HepG2 (cell line): ENCODE measurements at regions not wholly inside any gene's neighbourhood (a gene's known extent, or its start where the extent isn't known, plus 50 kb on each side); places are given as distances from the start of the nearest gene placed in this dataset.

Experiments used
- ARNT ChIP-seq: fragments of 450-650 bp; IDR thresholded peaks from 2 replicates; pipeline ENCODE4 v1.6.1; 2017
- CBX1 ChIP-seq: IDR thresholded peaks from one replicate; pipeline ENCODE4 v1.6.1; 2016; ENCODE audit warnings: antibody characterized with exemption, low read depth
- FOXO1 ChIP-seq: sonication (generic); formaldehyde crosslinking; IDR thresholded peaks from 2 replicates; pipeline ENCODE4 v1.4.0; 2020; ENCODE audit warnings: missing genetic modification reagents
- GATA4 ChIP-seq: sonication (generic); IDR thresholded peaks from 2 replicates; pipeline ENCODE4 v1.6.1; 2016; ENCODE audit warnings: antibody characterized with exemption, low read depth, borderline replicate concordance
- HNF4G ChIP-seq, 2 experiments: sonication (generic) in 1 of 2; formaldehyde crosslinking in 1 of 2; IDR thresholded peaks; 2 replicates each; pipeline versions ENCODE4 v1.4.0 to v1.6.1; 2011 to 2020; ENCODE audit warnings: borderline replicate concordance in 2 of 2, low read depth in 2 of 2, mild to moderate bottlenecking in 2 of 2, low read length in 1 of 2, missing genetic modification reagents in 1 of 2, moderate library complexity in 1 of 2
- KDM5B ChIP-seq: sonication (generic); formaldehyde crosslinking; IDR thresholded peaks from 2 replicates; pipeline ENCODE4 v1.4.0; 2020; ENCODE audit warnings: missing genetic modification reagents, mild to moderate bottlenecking, borderline replicate concordance
- KLF12 ChIP-seq: sonication (generic); formaldehyde crosslinking; IDR thresholded peaks from 2 replicates; pipeline ENCODE4 v1.4.0; 2020; ENCODE audit warnings: missing genetic modification reagents, borderline replicate concordance
- MLLT10 ChIP-seq: sonication (generic); formaldehyde crosslinking; IDR thresholded peaks from 2 replicates; pipeline ENCODE4 v1.4.0; 2020; ENCODE audit warnings: missing genetic modification reagents
- POGZ ChIP-seq: sonication (generic); formaldehyde crosslinking; IDR thresholded peaks from 2 replicates; pipeline ENCODE4 v1.4.0; 2020; ENCODE audit warnings: mild to moderate bottlenecking, missing genetic modification reagents
- RARA ChIP-seq: IDR thresholded peaks from 2 replicates; pipeline ENCODE4 v1.6.1; 2016; ENCODE audit warnings: missing genetic modification reagents, missing compliant biosample characterization
- RELA ChIP-seq: sonication (generic); formaldehyde crosslinking; IDR thresholded peaks from 2 replicates; pipeline ENCODE4 v1.4.0; 2020; ENCODE audit warnings: missing genetic modification reagents
- SIX4 ChIP-seq: sonication (generic); formaldehyde crosslinking; IDR thresholded peaks from 2 replicates; pipeline ENCODE4 v1.4.0; 2020; ENCODE audit warnings: missing genetic modification reagents
- ZKSCAN1 ChIP-seq: fragments of 150-350 bp; IDR thresholded peaks from 2 replicates; pipeline ENCODE4 v1.6.1; 2014; ENCODE audit warnings: low read length
- ZMYM4 ChIP-seq: sonication (generic); formaldehyde crosslinking; IDR thresholded peaks from 2 replicates; pipeline ENCODE4 v1.8.1; 2023; ENCODE audit warnings: mild to moderate bottlenecking, missing genetic modification reagents
- ZNF614 ChIP-seq: IDR thresholded peaks from 2 replicates; pipeline ENCODE4 v1.6.1; 2018; ENCODE audit warnings: missing biosample characterization, missing genetic modification reagents, inconsistent platforms, borderline replicate concordance
- TF ChIP-seq, protein P1 (sequence below): sonication (generic); formaldehyde crosslinking; IDR thresholded peaks from 2 replicates; pipeline ENCODE4 v1.4.0; 2020; ENCODE audit warnings: missing genetic modification reagents
- TF ChIP-seq, protein P2 (sequence below): sonication (generic); formaldehyde crosslinking; IDR thresholded peaks from 2 replicates; pipeline ENCODE4 v1.4.0; 2020; ENCODE audit warnings: missing genetic modification reagents
- TF ChIP-seq, protein P3 (sequence below): IDR thresholded peaks from 2 replicates; pipeline ENCODE4 v1.6.1; 2016; ENCODE audit warnings: low read depth, borderline replicate concordance
- TF ChIP-seq, protein P4 (sequence below): sonication (generic); formaldehyde crosslinking; IDR thresholded peaks from 2 replicates; pipeline ENCODE4 v1.4.0; 2020; ENCODE audit warnings: mild to moderate bottlenecking, missing genetic modification reagents, borderline replicate concordance
- TF ChIP-seq, protein P5 (sequence below): sonication (generic); IDR thresholded peaks from 2 replicates; pipeline ENCODE4 v1.6.1; 2016; ENCODE audit warnings: low read depth, borderline replicate concordance

DNA sequence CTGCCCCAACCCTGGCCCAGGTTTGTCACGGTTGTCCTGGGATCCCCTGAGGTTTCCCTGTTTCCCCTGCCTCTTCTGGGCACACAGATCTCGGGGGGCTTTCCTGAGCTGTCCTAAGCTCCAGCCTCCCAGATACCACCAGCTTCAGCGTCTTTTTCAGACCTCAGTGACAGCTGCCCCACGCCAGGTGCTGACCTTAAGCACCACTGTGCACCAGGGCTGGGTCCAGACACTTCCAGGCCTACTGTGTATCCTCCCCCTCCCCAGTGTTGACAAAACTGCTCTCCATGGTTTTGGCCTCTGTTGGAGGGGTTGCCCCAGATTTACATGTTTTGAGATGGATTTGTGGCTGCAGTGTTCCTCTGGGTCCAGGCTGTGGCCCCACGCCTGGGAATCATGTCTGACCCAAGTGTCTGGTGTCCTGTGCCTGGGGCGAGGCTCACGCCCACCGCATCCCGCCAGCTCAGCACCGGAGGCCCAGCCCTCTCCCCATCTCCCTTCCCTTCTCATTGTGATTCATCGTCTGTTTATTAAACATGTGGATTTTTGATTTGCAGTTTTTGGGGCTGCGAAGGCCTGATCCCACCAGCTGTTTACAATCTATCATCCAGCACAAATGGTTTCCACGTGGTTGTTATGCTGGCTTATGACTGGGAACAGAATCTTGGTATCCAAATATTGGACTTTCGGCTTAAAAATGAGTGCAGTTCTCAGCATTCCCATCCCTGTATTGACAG, 82.1 kb downstream of the METRNL start (continued):
- TF ChIP-seq, protein P1, sequence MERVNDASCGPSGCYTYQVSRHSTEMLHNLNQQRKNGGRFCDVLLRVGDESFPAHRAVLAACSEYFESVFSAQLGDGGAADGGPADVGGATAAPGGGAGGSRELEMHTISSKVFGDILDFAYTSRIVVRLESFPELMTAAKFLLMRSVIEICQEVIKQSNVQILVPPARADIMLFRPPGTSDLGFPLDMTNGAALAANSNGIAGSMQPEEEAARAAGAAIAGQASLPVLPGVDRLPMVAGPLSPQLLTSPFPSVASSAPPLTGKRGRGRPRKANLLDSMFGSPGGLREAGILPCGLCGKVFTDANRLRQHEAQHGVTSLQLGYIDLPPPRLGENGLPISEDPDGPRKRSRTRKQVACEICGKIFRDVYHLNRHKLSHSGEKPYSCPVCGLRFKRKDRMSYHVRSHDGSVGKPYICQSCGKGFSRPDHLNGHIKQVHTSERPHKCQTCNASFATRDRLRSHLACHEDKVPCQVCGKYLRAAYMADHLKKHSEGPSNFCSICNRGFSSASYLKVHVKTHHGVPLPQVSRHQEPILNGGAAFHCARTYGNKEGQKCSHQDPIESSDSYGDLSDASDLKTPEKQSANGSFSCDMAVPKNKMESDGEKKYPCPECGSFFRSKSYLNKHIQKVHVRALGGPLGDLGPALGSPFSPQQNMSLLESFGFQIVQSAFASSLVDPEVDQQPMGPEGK (CRISPR knock-in tag), result no peak
- TF ChIP-seq ZMYM4 (CRISPR knock-in tag) (no peak), POGZ (CRISPR knock-in tag) (no peak), HNF4G (IDR thresholded peaks at IDR 0.05; ENCODE audit: borderline replicate concordance, low read depth, low read length) (no peak), HNF4G (CRISPR knock-in tag; IDR thresholded peaks at IDR 0.05; ENCODE audit: borderline replicate concordance, low read depth) (no peak), GATA4 (no peak), KDM5B (CRISPR knock-in tag) (no peak), ZNF614 (no peak), MLLT10 (CRISPR knock-in tag) (no peak), CBX1 (no peak), RARA (CRISPR knock-in tag) (0 out of 2 replicates have a peak, but pooled peaks have one; percentile 18), KLF12 (CRISPR knock-in tag) (no peak), RELA (CRISPR knock-in tag) (no peak), ZKSCAN1 (no peak), ARNT (no peak), FOXO1 (CRISPR knock-in tag) (peak; percentile 46; the same call in 1 of the 2 replicates), SIX4 (CRISPR knock-in tag) (no peak)
- TF ChIP-seq, protein P2, sequence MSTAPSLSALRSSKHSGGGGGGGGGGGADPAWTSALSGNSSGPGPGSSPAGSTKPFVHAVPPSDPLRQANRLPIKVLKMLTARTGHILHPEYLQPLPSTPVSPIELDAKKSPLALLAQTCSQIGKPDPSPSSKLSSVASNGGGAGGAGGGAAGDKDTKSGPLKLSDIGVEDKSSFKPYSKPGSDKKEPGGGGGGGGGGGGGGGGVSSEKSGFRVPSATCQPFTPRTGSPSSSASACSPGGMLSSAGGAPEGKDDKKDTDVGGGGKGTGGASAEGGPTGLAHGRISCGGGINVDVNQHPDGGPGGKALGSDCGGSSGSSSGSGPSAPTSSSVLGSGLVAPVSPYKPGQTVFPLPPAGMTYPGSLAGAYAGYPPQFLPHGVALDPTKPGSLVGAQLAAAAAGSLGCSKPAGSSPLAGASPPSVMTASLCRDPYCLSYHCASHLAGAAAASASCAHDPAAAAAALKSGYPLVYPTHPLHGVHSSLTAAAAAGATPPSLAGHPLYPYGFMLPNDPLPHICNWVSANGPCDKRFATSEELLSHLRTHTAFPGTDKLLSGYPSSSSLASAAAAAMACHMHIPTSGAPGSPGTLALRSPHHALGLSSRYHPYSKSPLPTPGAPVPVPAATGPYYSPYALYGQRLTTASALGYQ (CRISPR knock-in tag), result no peak
- TF ChIP-seq, protein P3, sequence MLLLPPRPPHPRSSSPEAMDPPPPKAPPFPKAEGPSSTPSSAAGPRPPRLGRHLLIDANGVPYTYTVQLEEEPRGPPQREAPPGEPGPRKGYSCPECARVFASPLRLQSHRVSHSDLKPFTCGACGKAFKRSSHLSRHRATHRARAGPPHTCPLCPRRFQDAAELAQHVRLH (CRISPR knock-in tag), result no peak
- TF ChIP-seq, protein P4, sequence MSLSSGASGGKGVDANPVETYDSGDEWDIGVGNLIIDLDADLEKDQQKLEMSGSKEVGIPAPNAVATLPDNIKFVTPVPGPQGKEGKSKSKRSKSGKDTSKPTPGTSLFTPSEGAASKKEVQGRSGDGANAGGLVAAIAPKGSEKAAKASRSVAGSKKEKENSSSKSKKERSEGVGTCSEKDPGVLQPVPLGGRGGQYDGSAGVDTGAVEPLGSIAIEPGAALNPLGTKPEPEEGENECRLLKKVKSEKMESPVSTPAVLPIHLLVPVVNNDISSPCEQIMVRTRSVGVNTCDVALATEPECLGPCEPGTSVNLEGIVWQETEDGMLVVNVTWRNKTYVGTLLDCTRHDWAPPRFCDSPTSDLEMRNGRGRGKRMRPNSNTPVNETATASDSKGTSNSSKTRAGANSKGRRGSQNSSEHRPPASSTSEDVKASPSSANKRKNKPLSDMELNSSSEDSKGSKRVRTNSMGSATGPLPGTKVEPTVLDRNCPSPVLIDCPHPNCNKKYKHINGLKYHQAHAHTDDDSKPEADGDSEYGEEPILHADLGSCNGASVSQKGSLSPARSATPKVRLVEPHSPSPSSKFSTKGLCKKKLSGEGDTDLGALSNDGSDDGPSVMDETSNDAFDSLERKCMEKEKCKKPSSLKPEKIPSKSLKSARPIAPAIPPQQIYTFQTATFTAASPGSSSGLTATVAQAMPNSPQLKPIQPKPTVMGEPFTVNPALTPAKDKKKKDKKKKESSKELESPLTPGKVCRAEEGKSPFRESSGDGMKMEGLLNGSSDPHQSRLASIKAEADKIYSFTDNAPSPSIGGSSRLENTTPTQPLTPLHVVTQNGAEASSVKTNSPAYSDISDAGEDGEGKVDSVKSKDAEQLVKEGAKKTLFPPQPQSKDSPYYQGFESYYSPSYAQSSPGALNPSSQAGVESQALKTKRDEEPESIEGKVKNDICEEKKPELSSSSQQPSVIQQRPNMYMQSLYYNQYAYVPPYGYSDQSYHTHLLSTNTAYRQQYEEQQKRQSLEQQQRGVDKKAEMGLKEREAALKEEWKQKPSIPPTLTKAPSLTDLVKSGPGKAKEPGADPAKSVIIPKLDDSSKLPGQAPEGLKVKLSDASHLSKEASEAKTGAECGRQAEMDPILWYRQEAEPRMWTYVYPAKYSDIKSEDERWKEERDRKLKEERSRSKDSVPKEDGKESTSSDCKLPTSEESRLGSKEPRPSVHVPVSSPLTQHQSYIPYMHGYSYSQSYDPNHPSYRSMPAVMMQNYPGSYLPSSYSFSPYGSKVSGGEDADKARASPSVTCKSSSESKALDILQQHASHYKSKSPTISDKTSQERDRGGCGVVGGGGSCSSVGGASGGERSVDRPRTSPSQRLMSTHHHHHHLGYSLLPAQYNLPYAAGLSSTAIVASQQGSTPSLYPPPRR, result peak; percentile 67; the same call in 1 of the 2 replicates
- TF ChIP-seq, protein P5, sequence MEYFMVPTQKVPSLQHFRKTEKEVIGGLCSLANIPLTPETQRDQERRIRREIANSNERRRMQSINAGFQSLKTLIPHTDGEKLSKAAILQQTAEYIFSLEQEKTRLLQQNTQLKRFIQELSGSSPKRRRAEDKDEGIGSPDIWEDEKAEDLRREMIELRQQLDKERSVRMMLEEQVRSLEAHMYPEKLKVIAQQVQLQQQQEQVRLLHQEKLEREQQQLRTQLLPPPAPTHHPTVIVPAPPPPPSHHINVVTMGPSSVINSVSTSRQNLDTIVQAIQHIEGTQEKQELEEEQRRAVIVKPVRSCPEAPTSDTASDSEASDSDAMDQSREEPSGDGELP, result peak; percentile 20; the same call in 1 of the 2 replicates
